HS-27A (cell line): ENCODE measurements at regions not wholly inside any gene's neighbourhood (a gene's known extent, or its start where the extent isn't known, plus 50 kb on each side); places are given as distances from the start of the nearest gene placed in this dataset.

Experiments used
- DNase-seq: peaks from one replicate; pipeline ENCODE4 v3.0.0-alpha.2; 2012; ENCODE audit warnings: low read depth, missing footprints

DNA sequence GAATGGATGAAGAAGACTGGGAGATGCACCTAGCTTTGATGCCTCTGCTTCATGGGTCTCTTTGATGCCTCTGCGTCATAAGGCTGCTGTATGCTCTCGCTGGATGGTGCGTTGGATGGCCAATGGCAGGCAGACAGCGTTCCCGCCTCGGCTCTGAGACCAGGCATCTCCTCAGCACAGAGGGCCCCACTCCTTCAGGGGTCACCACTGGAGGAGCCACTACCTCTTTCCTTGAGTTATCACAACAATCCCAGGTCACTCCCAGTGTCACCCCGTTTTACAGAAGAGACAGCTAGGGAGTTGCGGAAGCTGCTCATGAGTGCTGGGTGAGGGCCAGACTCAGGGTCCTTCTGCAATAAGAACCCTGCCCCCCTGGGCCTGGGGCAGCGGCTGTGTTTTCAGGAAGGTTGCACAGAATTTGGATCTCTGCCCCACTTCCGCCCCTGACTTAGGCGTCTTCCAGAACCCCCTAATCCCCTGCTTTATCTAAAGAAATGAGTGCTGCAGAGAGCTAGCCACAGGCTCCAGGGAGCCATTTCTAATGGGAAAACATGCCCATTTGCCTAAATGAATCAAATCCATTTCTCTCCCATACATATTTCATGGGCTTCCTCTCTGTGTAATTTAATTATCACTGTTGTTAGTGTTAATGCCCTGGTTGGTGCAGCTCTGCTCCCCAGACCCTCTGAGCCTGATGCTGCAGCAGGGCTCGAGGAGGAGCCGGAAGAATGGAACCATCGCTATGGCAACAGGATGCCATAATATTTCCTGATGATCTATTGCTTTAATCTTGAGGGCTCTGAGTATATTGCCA, 131.8 kb upstream of the HS6ST1 start:
- DNase-seq, result no peak

DNA sequence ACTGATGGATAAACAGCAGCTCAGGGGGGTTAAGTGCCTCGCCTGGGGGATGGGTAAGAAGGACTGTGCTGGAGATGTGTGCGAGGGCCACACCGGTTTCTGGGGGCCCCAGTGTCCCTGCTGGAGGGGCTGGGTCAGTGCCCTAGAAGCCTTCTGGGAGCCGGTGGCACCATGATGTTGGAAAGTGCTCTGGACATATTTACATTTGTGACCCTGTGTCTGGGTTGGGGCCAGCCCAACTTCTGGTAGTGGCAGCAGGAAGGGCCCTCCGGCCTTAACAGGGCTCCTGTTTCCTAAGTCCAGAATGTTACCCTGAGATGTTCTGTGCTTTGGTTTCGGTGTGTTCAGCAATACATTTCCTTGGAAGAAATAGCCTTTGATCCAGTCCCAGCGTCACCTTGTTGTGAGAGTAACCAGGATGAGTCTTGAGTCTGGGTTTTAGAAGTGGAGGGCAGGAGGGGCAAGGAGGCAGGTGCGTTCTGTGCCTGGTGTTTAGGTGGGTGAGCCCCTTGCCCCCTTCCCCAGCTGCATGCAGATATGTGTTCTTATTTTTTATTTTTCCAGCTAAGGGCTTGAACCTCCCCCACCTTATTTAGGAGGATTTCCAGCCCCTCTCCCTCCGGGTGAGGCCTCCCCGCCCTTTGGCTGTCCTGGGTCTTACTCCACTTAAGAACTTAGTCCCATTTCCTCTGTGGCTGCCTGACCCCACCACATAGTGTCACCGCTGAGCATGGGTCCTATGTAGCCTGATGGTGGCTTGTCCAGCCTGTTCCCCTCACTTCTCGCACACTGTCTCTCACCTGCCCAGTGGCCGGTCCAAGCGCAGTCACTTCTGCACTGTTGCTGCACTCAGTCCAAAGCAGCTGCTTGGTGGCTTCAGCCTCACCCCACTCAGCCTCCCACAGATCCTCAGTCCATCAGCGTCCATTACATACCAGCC, 132.7 kb upstream of the HS6ST1 start:
- DNase-seq, result no peak

- no peak for DNase-seq
Observed at GRCh38 chr2:128452024-128452411, 133.3 kb upstream of the HS6ST1 start.

DNA sequence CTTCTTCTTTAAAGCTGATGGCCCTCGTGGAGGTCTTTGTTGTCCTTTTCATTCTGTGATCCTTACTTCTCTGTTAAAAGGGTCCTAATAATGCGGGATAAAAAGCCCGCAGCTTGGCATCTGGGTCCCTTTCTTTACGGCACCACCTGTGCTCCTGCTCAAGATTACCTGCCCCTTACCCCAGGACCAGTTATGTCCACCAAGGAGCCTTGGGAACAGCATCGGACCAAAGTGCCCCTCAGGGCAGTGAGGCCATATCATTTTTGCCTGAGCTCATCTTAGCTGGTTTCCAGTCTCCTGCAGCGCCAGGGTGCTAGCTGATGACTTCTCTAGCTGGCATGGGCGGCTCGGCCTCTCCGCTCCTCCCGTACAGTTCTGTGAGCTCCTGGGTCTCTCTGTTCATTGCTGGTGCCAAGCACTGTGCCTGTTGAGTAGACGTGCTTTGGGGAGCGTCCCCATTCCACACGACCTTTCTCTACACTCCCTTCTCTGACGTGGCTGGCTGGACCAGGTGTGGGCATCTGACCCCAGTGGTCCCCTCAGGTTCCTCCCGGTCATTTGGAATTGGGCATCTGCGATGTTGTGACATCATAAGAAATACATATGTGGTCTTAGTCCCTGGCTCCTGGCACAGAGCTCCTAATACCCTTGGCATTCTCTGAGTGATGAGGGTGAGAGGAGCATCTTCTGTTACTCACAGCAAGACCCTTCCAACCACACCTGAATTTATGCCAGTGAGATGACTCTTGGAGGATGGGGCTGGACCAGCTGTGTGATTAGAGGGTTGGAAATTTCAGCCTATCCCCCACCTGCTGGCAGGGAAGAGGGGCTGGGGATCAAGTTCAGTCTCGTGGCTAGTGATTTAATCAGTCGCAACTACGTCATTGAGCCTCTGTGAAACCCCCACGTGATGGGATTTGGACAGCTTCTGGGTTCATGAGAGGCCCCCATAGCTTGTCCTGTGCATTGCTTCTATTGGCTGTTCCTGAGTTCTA, 134.2 kb upstream of the HS6ST1 start:
- DNase-seq, result no peak

GRCh38 chr2:128454980-128455720, 136.5 kb upstream of the HS6ST1 start:
- DNase-seq, result no peak

DNA sequence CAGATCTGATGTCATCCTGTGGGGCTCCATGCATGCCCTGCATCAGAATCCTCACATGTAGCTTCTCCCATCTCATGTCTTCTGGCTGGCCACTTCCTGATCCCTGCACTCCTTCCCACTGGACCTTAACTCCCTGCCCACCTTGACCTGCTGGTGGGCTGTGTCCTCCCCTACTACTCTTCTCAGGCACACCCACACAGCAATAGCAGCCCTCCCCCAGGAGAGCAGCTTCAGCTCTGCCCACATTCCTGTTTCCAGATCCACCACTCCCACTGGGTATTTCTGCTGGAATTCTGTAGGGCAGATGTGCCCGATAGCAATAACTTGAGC, 137.0 kb upstream of the HS6ST1 start:
- no peak for DNase-seq

DNA sequence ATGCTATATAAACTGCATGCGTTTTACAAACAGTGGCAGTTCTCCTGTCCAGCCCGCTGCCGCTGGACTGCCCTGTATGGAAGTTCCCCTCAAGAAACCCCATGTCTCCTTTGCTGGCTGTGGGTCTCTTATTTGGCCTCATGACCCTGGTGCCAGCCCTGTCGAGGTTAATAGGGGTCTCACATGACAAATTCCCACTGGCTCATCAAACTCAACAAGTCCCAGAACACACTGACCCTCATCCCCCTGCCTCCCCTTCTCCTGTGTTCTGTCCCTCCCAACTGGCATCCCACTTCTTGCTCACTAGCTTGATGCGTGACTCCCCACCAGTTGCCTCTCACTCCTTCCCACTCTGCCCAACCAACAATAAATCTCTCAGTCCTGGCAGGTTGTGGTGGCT, 137.6 kb upstream of the HS6ST1 start:
- DNase-seq, result no peak

- no peak for DNase-seq
Observed at GRCh38 chr2:128457006-128457604, 138.4 kb upstream of the HS6ST1 start.

DNA sequence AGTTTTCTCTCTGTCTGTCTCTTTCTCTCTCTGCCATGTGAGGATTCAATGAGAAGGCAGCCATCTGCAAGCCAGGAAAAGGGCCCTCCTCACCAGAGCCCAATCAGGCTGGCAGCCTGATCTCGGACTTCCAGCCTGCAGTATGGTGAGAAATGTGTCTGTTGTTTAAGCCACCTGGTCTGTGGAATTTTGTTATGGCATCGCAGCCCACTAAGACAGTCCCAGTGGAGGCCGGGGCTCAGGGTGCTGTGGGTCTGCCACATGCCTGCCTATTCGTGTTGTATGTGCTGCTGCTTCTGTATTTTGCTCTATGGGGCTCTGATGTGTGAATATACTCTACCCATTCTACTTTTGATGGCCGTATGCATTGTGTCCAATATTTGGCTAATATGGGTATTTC, 139.0 kb upstream of the HS6ST1 start:
- DNase-seq, result no peak

- DNase-seq, result no peak
Observed at GRCh38 chr2:128458505-128458904, 139.8 kb upstream of the HS6ST1 start.

GRCh38 chr2:128464456-128464855, 145.8 kb upstream of the HS6ST1 start:
- no peak for DNase-seq

- no peak for DNase-seq
Observed at GRCh38 chr2:128465246-128466170, 146.8 kb upstream of the HS6ST1 start.

DNA sequence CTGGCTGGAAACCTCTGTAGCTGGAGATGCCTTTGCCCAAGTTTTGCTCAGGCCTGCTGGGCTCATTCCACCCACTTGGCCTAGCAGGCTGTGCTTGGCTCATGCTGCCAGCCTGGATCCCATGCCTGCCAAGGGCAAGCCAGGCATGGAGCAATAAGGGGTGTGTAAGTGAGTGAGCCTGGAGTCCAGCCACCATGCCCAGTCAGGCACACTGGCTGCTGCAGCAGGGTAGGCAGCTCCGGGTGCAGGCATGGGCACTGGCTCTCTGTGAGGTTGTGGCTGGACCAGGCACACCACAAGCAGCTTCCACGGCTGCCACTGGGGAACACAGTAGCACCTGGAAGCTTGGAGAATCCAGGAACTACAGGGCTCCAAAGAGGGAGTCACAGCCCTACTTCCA, 147.7 kb upstream of the HS6ST1 start:
- DNase-seq, result no peak

DNA sequence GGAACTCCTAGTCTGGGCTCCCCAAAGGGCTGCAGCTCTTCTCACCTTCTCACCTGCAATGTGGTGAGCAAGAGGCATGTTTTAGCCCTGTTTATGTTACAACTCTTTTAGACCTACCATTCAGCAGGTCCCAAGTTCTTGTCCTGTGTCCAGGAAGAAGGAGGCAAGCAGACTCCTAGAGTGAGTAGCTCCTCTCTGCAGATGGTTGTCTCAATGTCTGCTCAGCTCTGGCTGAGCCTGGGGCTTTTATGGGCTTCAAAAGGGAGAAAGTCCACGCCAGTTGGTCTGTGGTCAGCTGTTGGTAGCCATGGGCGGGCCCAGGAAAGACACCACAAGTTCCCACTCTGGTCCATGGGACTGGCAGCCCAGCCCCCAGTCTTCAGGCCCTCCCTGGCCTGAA, 148.1 kb upstream of the HS6ST1 start:
- no peak for DNase-seq

GRCh38 chr2:128467321-128467969, 148.8 kb upstream of the HS6ST1 start:
- DNase-seq, result no peak

- no peak for DNase-seq
Observed at GRCh38 chr2:128468186-128468920, 149.7 kb upstream of the HS6ST1 start.

DNA sequence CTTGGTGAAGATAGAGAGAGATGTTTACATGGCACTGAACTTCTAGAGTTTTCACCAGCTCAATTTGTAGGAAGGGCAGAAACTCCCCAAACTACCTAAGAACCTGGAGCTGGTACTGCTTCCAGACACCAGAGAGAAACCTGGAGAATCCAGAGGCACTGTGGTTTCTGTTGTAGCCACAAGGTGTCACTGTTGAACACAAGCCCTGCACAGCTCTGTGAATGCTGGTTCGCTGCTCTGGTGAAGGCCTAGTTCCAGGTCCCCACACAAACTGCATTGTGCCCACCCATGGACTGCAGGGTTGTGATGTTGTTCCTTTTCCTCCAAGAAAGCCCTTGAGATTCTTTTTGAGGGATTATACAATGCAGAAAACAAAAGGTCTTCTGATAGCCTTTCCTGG, 150.5 kb upstream of the HS6ST1 start:
- DNase-seq, result no peak

GRCh38 chr2:128469875-128470274, 151.2 kb upstream of the HS6ST1 start:
- no peak for DNase-seq

GRCh38 chr2:128472789-128473174, 154.1 kb upstream of the HS6ST1 start:
- no peak for DNase-seq
